ENCODE measurements at regions not wholly inside any gene's neighbourhood (a gene's known extent, or its start where the extent isn't known, plus 50 kb on each side); places are given as distances from the start of the nearest gene placed in this dataset.
A peak's percentile ranks its signal among the peaks of the same experiment; 100 is the strongest.

- no peak for TF ChIP-seq CTCF (IDR thresholded peaks at IDR 0.05)
- H3K36me3 ChIP-seq (ENCODE audit: low read depth), result no peaks in the 10 kb centered on the region
- no peaks in the 10 kb centered on the region for H3K4me1 ChIP-seq (ENCODE audit: low read depth)
- H3K9me3 ChIP-seq, result no peaks in the 10 kb centered on the region
- no peak for DNase-seq
- no peak for ATAC-seq
- H3K4me3 ChIP-seq, result no peak overlapping the region
- intact Hi-C loops (cut with DNase I, micrococcal nuclease), result no loop called here
These were observed 255.7 kb upstream of the SORCS1 start for GRCh38 chr10:107420196-107420595.

GRCh38 chr10:107418085-107418806 is 253.7 kb upstream of the SORCS1 start:
- ATAC-seq, result no peak

GRCh38 chr10:107417446-107417845 is 252.9 kb upstream of the SORCS1 start:
- Histone ChIP-seq H3K36me3 (ENCODE audit: low read depth) (no peaks in the 10 kb centered on the region), H3K4me1 (ENCODE audit: low read depth) (no peaks in the 10 kb centered on the region), H3K9me3 (no peaks in the 10 kb centered on the region), H3K4me3 (no peak overlapping the region)
- intact Hi-C loops (cut with DNase I, micrococcal nuclease), result no loop called here
- no peak for TF ChIP-seq CTCF (IDR thresholded peaks at IDR 0.05)
- no peak for DNase-seq
- no peak for ATAC-seq

More at GRCh38 chr10:107418085-107418806, 253.7 kb upstream of the SORCS1 start:
- Histone ChIP-seq H3K36me3 (ENCODE audit: low read depth) (no peaks in the 10 kb centered on the region), H3K4me3 (no peak overlapping the region), H3K4me1 (ENCODE audit: low read depth) (no peaks in the 10 kb centered on the region), H3K9me3 (no peaks in the 10 kb centered on the region)
- no peak for DNase-seq
- intact Hi-C loops (cut with DNase I, micrococcal nuclease), result no loop called here
- no peak for TF ChIP-seq CTCF (IDR thresholded peaks at IDR 0.05)

GRCh38 chr10:107415446-107415845 is 250.9 kb upstream of the SORCS1 start:
- Histone ChIP-seq H3K36me3 (ENCODE audit: low read depth) (no peaks in the 10 kb centered on the region), H3K9me3 (no peaks in the 10 kb centered on the region), H3K4me1 (ENCODE audit: low read depth) (no peaks in the 10 kb centered on the region), H3K4me3 (no peak overlapping the region)
- TF ChIP-seq CTCF (IDR thresholded peaks at IDR 0.05), result no peak
- no peak for ATAC-seq
- DNase-seq, result peak in 1 of 3 donors; percentile 5
- intact Hi-C loops (cut with DNase I, micrococcal nuclease), result no loop called here

GRCh38 chr10:107413971-107414370 is 249.5 kb upstream of the SORCS1 start:
- no peak for TF ChIP-seq CTCF (IDR thresholded peaks at IDR 0.05)
- no peak overlapping the region for H3K4me3 ChIP-seq
- no peak for DNase-seq
- intact Hi-C loops (cut with DNase I, micrococcal nuclease), result no loop called here
- H3K4me1 ChIP-seq (ENCODE audit: low read depth), result no peaks in the 10 kb centered on the region
- no peaks in the 10 kb centered on the region for H3K9me3 ChIP-seq
- ATAC-seq, result no peak
- no peaks in the 10 kb centered on the region for H3K36me3 ChIP-seq (ENCODE audit: low read depth)

Measured in mucosa of descending colon (tissue), 3 donors.